HG02588 (cell line): ENCODE measurements at regions not wholly inside any gene's neighbourhood (a gene's known extent, or its start where the extent isn't known, plus 50 kb on each side); places are given as distances from the start of the nearest gene placed in this dataset.

Experiments used
- ATAC-seq: cut with Tn5 transposase; IDR thresholded peaks from one replicate; pipeline ENCODE4 v1.9.1; 2021; ENCODE audit warnings: mild to moderate bottlenecking, moderate library complexity; ENCODE audit not compliant: unreplicated experiment

GRCh38 chr9:81841333-81841732, 86.9 kb upstream of the SPATA31D4 start:
- no peak for ATAC-seq

GRCh38 chr9:81844131-81844567, 84.1 kb upstream of the SPATA31D4 start:
- no peak for ATAC-seq

DNA sequence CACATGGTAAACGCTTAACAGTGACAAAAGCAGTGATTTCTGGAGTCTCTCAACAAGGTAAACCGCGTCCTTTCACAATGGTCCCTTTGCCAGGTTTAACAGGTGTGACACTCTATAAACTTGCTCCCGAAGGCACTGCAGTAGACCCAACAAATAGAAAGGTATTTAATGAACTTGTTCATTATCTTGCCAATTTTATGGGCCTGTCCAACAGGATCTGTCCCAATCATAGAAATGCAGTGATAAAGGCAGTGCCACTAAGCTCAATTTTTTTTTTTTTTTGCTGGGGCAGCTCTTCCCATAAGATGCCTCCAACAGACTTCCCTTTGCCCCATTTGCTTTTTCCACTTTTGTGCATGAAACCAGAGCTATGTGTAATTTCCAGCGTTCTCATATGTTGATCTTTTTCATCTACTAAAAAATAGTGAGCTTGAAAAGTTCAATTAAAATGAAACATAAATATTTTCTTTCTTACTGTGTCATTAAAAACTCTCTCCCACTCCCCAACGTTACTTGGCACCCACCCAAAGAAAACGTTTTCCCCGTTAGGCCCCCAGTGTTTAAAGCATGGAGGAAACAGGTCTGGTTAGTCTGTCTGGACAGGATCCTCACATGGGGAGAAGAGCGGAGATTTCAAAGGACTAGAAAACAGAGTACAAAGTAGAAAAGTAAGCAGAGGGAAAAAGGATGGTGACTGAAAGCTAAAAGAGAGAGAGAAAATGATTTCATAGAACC, 80.9 kb upstream of the SPATA31D4 start:
- ATAC-seq = no peak

- ATAC-seq = no peak
Measured at GRCh38 chr9:81848472-81848871, 79.8 kb upstream of the SPATA31D4 start.

DNA sequence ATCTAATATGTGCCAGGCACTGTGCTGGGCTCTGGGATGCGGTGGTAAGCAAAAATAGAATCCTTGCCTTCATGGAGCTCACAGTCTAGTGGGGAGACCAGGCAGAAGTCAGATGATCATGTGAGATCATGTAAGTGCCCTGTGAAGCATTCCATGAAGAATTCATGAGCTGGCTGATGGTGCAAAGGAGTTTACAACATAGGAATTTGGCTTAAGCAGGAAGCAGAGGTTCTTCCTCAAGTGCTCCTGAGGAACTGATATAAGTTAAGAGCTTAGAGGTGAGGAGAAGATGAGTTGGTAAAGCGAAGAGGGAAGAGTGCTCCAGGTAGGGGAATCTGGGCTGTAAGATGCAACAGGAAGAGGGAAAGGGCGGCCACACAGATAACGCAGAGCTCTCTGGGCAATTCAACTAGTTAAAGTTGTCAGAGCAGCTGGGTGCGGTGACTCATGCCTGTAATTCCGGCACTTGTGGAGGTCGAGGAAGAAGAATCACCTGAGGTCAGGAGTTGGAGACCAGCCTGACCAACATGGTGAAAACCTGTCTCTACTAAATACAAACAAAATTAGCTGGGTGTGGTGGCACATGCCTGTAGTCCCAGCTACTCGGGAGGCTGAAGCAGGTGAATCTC, 78.5 kb upstream of the SPATA31D4 start:
- ATAC-seq = no peak

DNA sequence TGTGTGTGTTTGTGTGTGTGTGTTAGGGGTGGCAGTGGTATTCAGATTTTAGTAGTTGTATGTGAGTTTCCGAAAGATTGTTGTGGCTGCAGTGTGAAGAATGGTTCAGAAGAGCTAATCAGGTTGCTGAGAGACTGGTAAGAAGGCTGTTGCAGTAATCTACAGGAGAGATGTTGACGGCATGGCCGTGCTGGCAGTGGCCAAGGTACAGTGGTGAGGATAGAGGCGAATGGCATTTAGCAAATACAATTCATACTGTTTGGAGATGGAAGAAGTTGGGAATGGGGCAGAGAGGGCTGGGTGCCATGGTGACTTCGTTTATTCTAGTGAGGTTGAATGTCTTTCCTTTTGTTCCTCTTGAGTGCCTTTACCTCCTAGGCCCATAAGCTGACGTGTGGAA, 77.5 kb upstream of the SPATA31D4 start:
- no peak for ATAC-seq

DNA sequence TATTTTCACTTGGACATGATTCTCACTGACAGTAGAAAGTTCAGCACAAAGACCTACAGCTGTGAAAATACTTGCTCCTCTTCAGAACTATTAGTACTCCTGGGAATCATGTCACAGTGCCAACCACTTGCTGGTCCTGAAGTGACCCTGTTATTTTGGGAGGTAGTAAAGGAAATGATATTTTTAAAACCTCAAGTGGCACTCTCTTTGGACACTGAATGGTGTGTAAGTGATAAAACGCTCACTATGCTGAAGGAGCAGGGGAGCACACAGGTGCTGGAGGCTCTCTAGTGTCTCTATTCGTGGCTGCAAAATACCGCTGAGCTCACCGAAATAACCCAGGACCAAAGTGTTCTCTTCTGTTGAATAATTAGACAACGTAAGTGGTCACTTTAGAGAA, 76.9 kb upstream of the SPATA31D4 start:
- ATAC-seq = no peak

- ATAC-seq = no peak
Measured at GRCh38 chr9:81852820-81853219, 75.4 kb upstream of the SPATA31D4 start.

DNA sequence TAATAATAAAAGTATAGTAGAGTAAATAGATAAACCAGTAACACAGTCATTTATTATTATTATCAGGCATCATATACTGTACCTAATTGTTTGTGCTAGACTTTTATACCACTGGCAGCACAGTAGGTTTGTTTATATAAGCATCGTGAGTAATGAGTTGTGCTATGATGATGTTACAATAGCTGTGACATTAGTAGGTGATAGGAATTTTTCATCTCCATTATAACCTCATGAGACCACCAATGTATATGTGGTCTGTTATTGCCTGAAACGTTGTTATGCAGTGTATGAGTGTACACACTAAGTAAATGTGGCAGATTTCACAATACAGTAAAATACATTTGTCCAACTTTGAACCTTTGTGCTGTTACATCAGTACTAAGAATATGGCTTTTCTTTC, 72.7 kb upstream of the SPATA31D4 start:
- ATAC-seq = no peak

DNA sequence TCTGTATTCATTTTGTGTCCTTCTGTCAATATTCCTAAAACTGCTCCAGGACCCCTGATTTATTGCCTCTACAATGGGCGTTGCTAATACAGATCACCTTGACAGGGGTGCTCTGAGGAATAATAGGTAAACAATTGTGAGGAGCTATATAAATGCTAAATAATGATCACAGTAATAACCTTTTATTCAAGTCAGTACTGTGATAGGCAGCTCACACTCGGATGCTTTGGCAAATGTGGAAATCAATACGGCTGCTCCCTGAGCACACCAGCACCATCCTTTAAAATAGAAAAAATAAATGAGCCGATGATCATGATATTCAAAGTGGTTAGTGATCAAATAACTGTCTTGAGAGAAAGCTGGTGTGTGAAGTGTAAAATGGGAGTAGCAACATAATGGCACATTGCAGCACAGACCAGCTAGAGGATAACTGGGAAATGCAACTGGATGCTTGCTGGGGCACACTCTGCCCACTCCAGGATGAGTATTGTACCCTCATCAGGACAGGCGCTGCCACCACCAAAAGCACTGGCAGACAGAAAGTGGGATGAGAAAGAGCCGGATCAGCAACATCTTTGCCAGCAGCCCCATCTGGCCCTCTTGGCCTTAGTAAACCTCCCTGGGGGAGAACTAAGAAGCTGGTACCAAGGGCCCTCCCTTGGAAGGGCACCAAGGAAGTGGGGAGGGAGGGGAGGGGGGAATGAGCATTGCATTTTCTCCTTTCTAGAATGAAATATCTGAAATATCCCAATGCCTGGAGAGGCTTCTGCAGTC, 69.4 kb upstream of the SPATA31D4 start:
- no peak for ATAC-seq

- no peak for ATAC-seq
Measured at GRCh38 chr9:81860581-81860980, 67.6 kb upstream of the SPATA31D4 start.

- ATAC-seq = no peak
Measured at GRCh38 chr9:81861644-81862043, 66.6 kb upstream of the SPATA31D4 start.

DNA sequence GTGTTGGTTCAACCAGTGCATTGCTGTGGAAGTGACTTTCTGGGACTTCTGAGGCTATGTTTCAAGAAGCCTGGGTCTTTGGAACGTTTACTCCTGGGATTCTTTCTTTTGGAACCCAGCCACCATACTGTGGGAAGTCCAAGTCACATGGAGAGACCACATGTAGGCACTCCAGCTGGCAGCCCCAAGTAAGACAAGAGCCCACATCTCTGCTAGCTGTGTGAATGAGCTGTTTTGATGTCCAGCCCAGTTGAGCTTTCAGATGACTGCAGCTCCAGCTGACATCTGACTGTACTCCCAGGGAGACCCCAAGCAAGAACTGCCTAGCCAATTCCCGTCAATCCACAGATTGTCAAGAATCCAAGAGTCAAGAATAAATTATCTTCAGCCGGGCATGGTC, 60.1 kb upstream of the SPATA31D4 start:
- ATAC-seq = no peak

DNA sequence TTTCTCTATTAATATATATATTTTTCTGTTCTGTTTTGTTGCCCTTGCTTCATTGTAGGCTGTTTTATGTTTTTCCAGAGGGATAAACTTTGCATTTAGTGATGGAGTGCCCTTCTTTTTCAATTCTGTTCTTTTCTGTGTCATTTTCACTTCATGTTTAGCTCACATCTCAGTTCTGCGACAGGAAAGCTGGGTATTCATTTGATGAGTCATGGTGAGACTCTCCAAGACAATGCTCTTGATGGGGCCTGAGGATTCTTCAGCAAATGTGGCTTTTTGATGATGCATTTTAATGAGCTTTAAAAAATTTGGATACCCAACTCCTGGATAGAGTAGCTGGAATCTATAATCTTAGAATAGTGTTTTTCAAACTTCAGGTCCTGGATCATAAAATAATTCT, 56.5 kb upstream of the SPATA31D4 start:
- no peak for ATAC-seq

GRCh38 chr9:81874250-81874649, 54.0 kb upstream of the SPATA31D4 start:
- no peak for ATAC-seq

DNA sequence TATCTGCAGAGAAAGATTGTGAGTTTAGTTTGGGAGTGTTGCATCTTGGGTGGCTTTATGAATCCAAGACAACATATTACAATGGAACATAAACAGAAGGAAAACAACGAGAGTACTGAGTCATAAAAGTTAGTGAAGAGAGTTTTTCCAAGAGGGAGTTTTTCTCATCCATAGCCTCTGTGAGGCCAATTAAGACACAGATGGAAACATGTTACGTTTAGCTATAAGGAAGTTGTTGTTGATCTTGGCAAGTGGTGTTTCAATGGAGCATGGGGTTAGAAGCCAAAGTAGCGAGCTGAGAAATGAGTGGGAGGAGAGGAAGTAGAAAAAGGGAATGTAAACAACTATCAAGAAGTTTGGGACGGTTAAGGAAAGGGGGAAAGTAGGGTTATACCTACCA, 53.3 kb upstream of the SPATA31D4 start:
- no peak for ATAC-seq

GRCh38 chr9:81877047-81877446, 51.2 kb upstream of the SPATA31D4 start:
- no peak for ATAC-seq
